HG03575 (cell line): ENCODE measurements at regions not wholly inside any gene's neighbourhood (a gene's known extent, or its start where the extent isn't known, plus 50 kb on each side); places are given as distances from the start of the nearest gene placed in this dataset.
"Not testable (repeated sequence)": the region's sequence is repeated elsewhere in the genome, so short reads cannot be mapped to it uniquely, and the experiment has no call there.

Experiments used
- ATAC-seq: cut with Tn5 transposase; IDR thresholded peaks from one replicate; pipeline ENCODE4 v1.9.1; 2021; ENCODE audit not compliant: unreplicated experiment, insufficient number of reproducible peaks, low FRiP score; ENCODE audit errors: extremely low read depth

DNA sequence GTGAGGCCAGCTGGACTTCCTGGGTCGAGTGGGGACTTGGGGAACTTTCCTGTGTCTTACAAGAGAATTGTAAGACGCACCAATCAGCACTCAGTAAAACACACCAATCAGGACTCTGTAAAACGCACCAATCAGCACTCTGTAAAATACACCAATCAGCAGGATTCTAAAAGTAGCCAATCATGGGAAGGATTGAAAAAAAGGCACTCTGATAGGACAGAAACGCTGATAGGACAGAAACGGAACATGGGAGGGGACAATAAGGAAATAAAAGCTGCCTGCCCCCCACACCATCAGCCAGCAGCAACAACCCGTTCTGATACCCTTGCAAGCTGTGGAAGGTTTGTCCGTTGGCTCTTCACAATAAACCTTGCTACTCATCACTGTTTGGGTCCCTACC is 73.1 kb upstream of the SGCG start:
- ATAC-seq, result no peak

GRCh38 chr13:23119131-23119530 is 61.6 kb upstream of the SGCG start:
- ATAC-seq, result no peak

DNA sequence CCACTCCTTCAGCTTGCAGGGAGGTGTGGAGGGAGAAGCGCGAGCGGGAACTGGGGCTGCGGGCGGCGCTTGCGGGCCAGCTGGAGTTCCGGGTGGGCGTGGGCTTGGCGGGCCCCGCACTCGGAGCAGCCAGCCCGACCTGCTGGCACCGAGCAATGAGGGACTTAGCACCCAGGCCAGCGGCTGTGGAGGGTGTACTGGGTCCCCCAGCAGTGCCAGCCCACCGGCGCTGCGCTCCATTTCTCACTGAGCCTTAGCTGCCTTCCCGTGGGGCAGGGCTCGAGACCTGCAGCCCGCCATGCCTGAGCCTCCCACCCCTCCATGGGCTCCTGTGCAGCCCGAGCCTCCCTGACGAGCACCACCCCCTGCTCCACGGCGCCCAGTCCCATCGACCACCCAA is 53.2 kb upstream of the SGCG start:
- not testable (repeated sequence) for ATAC-seq

DNA sequence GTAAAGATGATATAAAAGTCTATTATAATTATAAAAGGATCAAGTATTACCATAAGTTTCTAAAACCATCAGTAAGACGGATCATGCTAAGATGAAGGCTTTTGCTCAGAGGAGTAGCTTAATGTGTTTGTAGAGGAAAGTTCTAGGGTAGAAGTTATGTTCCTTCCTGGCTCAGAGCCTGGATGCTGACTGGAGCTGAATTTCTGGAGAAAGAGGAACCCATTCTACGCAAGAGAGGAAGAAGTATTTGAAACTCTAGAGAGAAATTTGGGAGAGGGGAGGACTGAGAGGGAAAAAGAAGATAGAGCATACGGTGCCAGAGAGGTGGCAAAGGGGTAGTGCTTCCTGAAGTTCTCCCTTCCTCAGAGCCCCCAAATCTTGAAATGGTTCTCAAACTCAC is 51.4 kb upstream of the SGCG start:
- no peak for ATAC-seq
